Germinal center (tissue), 1 donor: ENCODE measurements at regions not wholly inside any gene's neighbourhood (a gene's known extent, or its start where the extent isn't known, plus 50 kb on each side); places are given as distances from the start of the nearest gene placed in this dataset.
"Not testable (repeated sequence)": the region's sequence is repeated elsewhere in the genome, so short reads cannot be mapped to it uniquely, and the experiment has no call there.

ENCODE experiments used
- DNase-seq: peaks from one replicate; pipeline ENCODE4 v3.0.0; 2012; ENCODE audit warnings: mixed read lengths, low spot score

- DNase-seq = not testable (repeated sequence)
These were observed 68.1 kb downstream of the GOLGA6L6 start for GRCh38 chr15:20473465-20473864.

DNA sequence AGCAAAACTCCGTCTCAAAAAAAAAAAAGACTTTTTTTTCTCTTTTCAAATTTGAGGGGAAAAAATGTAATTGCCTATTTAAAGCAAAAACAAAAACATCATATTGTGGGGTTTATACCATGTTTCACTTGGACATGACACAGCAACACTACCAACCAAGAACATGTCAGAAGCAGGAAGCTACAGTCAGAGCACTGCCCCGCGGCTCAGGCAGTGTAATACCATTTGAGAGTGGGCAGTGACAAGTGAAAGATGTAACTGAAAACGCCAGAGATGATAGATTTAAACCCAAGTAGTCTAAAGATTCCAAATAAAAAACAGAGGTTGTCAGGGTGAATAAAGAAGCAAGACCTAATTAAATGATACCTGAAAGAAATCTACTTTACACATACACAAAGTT lies 68.6 kb downstream of the GOLGA6L6 start:
- DNase-seq = not testable (repeated sequence)

DNA sequence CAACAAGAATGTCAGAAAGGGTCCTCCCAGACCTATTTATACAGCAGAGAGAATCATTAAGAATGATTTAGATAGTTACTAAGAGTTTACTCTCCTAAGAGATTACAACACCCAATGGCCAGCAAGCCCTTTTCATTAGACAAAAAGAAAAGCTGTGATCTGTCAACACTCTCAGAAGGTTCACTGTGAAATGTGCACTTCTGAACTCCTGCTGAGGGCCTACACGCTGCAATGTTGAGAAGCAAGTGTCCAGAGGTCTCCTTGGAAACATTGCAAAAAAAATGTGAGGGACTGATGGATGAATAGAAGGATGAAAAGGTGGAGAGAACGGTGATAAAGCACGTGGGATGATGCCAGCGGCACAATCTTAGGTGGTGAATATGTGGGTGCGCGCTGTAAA lies 70.8 kb downstream of the GOLGA6L6 start:
- DNase-seq = not testable (repeated sequence)

- DNase-seq = not testable (repeated sequence)
These were observed 100.5 kb downstream of the GOLGA6L6 start for GRCh38 chr15:20441138-20441537.

GRCh38 chr15:20440390-20440789 lies 101.2 kb downstream of the GOLGA6L6 start:
- DNase-seq = not testable (repeated sequence)

- DNase-seq = not testable (repeated sequence)
These were observed 102.5 kb downstream of the GOLGA6L6 start for GRCh38 chr15:20439111-20439510.

DNA sequence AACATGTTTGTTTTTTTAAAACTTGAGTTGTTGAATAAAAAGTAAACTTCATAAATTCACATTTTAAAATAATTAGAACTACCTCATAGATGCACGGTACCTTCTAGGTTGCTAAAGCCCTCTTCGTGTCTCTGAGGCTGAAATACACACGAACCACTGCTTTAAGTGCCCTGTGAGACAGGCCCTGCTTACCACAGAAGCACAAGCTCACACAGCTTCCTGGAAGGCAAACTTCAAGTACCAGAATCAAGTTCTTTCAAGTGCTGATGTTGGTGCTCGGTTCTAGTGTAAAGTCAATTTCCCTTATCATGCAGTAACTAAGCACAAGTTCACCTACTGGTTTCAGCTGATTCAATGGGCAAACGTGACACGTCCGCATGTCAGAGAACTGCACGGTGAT lies 103.3 kb downstream of the GOLGA6L6 start:
- DNase-seq = not testable (repeated sequence)

DNA sequence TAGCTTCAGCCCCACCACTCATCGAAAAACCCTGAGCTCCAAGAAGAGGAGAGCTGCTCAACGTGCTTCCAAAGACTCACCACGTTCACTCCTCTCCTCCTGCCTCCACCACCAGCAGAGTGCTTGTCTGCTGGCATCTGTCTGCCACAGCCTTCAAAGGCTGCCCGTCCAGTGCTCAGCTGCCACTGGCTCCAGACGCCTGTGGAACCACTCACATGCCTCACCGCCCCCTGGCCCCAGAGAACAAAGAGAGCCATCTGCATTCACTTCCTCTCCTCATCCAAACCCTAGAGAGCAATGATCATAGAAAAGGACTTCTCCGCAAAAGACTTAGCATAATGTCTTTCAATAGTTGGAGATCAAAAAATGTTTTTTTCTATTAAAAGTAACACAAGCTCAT lies 108.1 kb downstream of the GOLGA6L6 start:
- not testable (repeated sequence) for DNase-seq

DNA sequence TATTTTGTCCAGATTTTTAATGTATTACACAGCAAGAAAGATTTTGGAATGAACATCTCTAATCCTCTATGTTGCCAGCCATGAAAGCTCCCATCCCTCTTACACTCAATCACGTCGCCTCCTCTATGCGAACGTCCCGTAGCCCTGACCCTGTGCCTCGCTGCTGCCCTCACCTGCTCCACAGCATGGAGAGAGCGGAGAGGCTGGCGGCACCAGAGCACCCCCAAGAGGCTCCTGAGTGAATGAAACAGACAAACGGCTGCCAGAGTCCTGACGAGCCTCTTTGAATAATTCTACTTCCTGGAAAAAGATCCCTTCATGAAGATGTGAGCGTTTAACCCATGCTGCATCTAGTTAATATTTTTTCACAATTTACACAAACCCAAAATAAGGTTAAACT lies 111.1 kb downstream of the GOLGA6L6 start:
- DNase-seq = not testable (repeated sequence)

DNA sequence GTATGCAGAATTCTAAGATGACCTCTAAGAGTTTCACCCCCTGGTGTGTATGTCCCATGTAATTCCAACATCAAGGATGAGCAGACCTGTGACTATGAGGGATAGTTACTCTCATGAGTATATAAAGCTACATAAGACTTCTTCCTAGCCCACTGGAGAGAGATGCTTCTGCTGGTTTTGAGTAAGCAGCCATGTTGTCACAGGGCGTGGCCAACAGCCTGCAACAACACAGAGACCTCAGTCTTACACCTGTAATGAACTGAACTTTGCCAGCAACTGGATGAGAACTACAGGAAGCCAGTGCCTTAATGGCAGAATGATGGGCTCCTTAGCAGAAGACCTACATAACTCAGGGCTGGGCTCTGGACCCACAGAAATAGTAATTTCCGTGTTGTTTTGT lies 120.9 kb downstream of the GOLGA6L6 start:
- DNase-seq = not testable (repeated sequence)

- not testable (repeated sequence) for DNase-seq
These were observed 125.0 kb downstream of the GOLGA6L6 start for GRCh38 chr15:20416618-20417017.

DNA sequence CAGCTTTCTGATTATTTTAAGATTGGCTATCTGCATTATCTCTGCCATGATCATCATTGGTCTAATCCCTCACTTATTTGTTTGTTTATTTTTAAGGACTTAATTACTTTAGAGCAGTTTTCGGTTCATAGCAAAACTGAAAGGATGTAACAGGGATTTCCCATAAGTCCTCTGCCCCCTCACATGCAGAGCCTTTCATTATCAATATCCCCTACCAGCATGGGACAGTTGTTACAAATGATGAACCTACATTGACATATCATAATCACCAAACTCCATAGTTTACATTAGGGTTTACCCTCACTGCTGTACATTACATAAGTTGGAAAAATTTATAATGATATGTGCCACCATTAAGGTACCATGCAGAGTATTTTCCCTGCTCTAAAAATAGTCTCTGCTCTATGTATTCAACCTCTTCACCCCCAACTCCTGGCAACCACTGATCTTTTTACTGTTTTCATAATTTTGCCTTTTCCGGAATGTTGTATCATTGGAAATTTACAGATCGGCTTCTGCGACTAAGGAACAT lies 131.9 kb downstream of the GOLGA6L6 start:
- DNase-seq = not testable (repeated sequence)

GRCh38 chr15:20409247-20409646 lies 132.4 kb downstream of the GOLGA6L6 start:
- no peak for DNase-seq

- no peak for DNase-seq
These were observed 134.0 kb downstream of the GOLGA6L6 start for GRCh38 chr15:20407553-20407952.

- not testable (repeated sequence) for DNase-seq
These were observed 137.0 kb downstream of the GOLGA6L6 start for GRCh38 chr15:20404571-20404970.

DNA sequence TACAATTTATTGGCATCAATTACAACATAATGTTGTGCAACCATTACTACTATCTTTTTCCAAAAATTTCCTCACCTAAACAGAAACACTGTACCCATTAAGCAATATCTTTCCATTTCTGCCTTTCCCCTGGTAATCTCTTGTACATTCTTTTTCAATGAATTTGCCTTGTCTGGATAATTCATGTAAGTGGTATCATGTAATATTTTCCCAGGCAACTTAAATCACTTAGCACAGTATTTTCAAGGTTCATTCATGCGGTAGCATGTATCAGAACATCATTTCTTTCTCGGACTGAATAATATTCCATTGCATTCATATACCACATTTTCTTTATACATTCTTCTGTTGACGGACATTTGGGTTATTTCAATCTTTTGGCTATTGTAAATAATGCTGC lies 139.0 kb downstream of the GOLGA6L6 start:
- DNase-seq = not testable (repeated sequence)

DNA sequence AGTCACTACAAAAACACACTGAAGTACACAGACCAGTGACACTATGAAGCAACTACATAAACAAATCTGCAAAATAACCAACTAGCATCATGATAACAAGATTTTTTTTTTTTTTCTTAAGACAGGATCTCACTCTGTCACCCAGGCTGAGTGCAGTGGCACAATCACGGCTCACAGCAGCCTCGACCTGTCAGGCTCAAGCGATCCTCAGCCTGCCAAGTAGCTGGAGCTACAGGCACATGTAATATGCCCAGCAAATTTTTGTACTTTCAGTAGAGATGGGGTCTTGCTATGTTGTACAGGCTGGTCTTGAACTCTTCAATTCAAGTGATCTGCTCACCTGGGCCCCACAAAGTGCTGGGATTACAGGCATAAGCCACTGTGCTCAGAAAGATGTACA lies 140.5 kb downstream of the GOLGA6L6 start:
- DNase-seq = not testable (repeated sequence)

GRCh38 chr15:20398680-20399079 lies 142.9 kb downstream of the GOLGA6L6 start:
- not testable (repeated sequence) for DNase-seq

GRCh38 chr15:20388161-20388560 lies 153.4 kb downstream of the GOLGA6L6 start:
- not testable (repeated sequence) for DNase-seq

DNA sequence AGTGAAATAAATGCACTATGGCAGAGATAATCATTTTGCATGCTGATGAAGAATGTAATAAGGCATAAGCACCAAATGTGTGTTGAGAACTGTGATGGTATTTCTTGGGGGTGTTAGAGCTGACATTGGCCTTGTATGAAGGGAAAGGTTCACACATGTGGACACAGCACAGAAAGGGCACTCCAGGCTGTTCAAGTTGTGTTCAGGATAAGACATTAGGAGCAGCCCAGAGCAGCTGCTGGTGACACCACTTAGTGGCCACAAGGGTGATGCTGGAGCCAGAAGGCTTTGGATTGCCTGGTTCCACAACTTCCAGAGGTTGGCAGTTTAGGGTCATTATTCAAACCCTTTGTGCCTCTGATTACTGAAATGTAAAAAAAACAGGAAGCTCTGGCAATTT lies 155.4 kb downstream of the GOLGA6L6 start:
- DNase-seq = no peak

DNA sequence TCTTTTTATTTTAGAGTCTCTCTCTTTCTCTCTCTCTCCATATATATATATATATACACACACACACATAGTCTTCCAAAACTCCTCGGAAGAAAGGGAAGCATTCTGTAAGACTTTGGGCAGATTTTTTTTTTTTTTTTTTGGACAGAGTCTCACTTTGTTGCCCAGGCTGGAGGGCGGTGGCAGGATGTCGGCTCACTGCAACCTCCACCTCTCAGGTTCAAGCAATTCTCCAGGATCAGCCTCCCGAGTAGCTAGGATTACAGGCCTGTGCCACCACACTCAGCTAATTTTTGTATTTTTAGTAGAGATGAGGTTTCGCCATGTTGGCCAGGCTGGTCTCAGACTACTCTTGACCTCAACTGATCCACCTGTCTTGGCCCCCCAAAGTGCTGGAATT lies 161.4 kb downstream of the GOLGA6L6 start:
- DNase-seq = not testable (repeated sequence)

DNA sequence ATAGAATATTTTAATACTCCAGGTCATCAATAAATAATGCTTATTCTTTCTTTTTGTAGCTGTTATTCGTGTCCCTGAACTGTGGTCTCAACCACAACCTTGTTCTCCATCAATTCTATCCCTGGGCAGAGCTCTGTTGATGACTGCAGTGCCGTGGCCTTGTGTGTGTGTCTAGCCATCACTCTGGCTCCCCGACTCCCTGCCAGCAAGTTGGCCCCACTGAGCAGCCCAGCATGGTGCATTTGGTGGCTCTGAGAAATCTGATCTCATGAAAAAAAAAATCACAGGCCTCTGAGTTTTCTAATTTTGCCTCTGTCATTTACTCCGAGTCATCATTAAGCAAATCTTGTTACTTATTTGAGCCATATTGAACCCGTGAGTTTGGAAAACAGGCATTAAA lies 164.7 kb downstream of the GOLGA6L6 start:
- no peak for DNase-seq

- DNase-seq = not testable (repeated sequence)
These were observed 169.2 kb downstream of the GOLGA6L6 start for GRCh38 chr15:20372416-20372815.

GRCh38 chr15:20369500-20369899 lies 172.1 kb downstream of the GOLGA6L6 start:
- DNase-seq = no peak
